Brain microvascular endothelial cell (primary cell): ENCODE measurements at regions not wholly inside any gene's neighbourhood (a gene's known extent, or its start where the extent isn't known, plus 50 kb on each side); places are given as distances from the start of the nearest gene placed in this dataset.

Experiments
- DNase-seq: peaks from one replicate; pipeline ENCODE4 v3.0.0-alpha.2; 2020
- H3K27ac ChIP-seq: fragments of 250-450 bp; sonication (Bioruptor Pico); 2 replicates; pipeline ENCODE4 v1.5.1; 2020; ENCODE audit warnings: mild to moderate bottlenecking, moderate library complexity
- H3K27me3 ChIP-seq: fragments of 250-450 bp; sonication (Bioruptor Pico); replicated peaks from 2 replicates; pipeline ENCODE4 v1.5.1; 2020; ENCODE audit warnings: mild to moderate bottlenecking
- H3K36me3 ChIP-seq: fragments of 250-450 bp; sonication (Bioruptor Pico); replicated peaks from 2 replicates; pipeline ENCODE4 v1.5.1; 2020; ENCODE audit warnings: mild to moderate bottlenecking
- H3K4me3 ChIP-seq: 2 replicates; pipeline ENCODE4 v1.5.1; 2011; ENCODE audit warnings: low read depth, mild to moderate bottlenecking, control low read depth, low read length, moderate library complexity
- in situ Hi-C: cut with HindIII; loops from 2 replicates; pipeline ENCODE4 v1.10.0; 2017; ENCODE audit warnings: low sequenced_read_pairs, low pct_ligation_motif_present
- TF ChIP-seq, protein P1 (sequence below): IDR thresholded peaks from 2 replicates; pipeline ENCODE4 v1.5.1; 2011; ENCODE audit warnings: low read depth, mild to moderate bottlenecking, moderate library complexity, low read length, control low read depth, inconsistent platforms; ENCODE audit errors: missing control alignments

DNA sequence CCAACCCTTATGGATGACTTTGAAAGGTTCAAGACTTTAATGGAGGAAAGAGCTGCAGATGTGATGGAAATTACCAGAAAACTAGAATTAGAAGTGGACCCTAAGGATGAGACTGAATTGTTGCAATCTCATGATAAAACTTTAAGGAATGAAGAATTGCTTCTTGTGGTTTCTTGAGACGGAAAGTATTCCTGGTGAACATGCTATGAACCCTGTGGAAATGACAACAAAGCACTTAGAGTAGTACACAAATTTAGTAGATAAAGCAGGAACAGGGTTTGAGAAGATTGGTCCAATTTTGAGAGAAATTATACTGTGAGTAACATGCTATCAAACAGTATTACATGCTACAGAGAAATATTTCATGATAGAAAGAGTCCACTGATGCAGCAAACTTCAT is 215.4 kb downstream of the OMA1 start:
- in situ Hi-C loops = no loop called here
- Histone ChIP-seq H3K27me3 (no peaks in the 10 kb centered on the region), H3K36me3 (no peaks in the 10 kb centered on the region), H3K4me3 (no peak overlapping the region), H3K27ac (no peak overlapping the region)
- DNase-seq = no peak
- TF ChIP-seq, protein P1, sequence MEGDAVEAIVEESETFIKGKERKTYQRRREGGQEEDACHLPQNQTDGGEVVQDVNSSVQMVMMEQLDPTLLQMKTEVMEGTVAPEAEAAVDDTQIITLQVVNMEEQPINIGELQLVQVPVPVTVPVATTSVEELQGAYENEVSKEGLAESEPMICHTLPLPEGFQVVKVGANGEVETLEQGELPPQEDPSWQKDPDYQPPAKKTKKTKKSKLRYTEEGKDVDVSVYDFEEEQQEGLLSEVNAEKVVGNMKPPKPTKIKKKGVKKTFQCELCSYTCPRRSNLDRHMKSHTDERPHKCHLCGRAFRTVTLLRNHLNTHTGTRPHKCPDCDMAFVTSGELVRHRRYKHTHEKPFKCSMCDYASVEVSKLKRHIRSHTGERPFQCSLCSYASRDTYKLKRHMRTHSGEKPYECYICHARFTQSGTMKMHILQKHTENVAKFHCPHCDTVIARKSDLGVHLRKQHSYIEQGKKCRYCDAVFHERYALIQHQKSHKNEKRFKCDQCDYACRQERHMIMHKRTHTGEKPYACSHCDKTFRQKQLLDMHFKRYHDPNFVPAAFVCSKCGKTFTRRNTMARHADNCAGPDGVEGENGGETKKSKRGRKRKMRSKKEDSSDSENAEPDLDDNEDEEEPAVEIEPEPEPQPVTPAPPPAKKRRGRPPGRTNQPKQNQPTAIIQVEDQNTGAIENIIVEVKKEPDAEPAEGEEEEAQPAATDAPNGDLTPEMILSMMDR = no peak

DNA sequence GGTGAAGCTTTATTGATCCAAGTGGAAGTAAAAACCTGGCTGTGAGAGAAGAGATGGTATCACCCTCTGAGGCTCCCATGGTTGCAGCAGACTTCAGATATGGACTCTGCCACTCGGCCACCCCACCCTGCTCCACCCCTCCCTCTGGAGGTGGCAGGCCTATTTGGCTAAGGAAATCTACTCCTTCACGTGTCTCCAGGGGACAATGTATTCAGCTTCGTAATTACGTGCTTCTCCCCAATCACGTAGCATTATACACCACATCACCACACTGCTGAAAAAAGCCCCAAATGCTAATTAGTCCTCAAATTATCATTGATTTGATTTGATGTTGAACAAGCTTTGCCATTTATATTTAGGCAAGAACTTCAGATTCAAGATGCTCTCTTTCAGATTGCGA is 220.7 kb downstream of the OMA1 start:
- Histone ChIP-seq H3K36me3 (no peaks in the 10 kb centered on the region), H3K27ac (no peak overlapping the region), H3K4me3 (no peak overlapping the region), H3K27me3 (no peaks in the 10 kb centered on the region)
- in situ Hi-C loops = no loop called here
- TF ChIP-seq, protein P1 = no peak
- no peak for DNase-seq

DNA sequence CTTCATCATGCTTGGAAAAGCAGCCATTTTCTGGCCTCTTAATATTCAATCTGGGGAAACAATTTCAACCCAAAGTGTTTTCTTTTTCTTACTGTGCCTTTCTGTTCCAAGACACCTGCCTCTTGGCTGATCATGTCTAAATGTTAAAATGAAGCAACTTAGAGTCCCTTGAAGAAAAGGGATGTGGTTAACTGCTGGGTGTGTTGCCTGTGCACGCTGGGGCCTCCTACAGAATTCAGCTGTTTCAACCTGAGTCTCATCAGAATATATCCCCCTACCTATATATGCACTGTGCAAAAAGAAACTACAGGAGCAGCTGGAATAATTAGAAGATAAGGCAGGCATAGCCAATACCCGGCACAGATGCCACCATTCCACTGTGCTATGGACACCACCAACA is 222.0 kb downstream of the OMA1 start:
- DNase-seq = no peak
- Histone ChIP-seq H3K27me3 (no peaks in the 10 kb centered on the region), H3K36me3 (no peaks in the 10 kb centered on the region), H3K4me3 (no peak overlapping the region), H3K27ac (no peak overlapping the region)
- TF ChIP-seq, protein P1 = no peak
- in situ Hi-C loops = no loop called here

DNA sequence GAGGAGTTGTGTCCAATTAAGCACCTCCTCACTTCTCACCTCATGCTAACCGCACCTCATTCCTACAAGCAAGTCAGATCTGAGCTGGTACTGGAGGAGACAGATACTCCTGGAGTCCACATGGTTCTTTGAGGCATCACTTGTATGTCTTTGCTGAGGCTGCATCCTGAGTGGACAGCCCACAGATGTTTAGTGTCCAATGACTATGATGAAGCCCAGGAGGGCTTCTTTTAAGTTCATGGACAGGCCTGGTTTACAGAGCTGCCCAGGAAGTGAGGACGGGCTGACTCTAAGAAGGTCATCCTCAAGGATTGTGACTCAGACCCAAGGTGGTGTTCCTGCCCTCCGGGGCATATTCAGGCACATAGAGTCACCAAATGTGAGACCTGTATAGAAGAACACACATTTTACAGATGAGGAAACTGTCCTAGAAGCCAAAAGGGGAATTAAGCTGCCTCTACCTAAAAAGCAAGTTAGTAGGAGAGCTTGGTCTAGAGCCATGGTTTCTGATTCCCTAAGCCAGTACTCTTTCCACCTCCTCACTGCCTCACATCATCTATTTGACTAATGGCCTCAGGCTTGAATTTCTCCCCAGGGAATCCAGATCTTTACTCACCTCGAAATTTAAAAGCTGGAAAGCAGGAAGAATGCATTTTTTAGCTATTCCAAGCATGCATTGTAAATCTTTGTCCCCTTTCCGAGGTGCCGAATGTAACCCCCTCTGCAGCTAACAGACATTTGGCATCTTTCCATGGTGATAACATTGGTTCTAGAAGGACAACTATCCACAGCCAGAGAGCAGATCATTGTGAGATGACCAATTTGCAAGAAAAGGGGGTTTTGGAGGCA is 228.1 kb downstream of the OMA1 start:
- in situ Hi-C loops = no loop called here
- Histone ChIP-seq H3K27ac (no peak overlapping the region), H3K27me3 (no peaks in the 10 kb centered on the region), H3K36me3 (no peaks in the 10 kb centered on the region), H3K4me3 (no peak overlapping the region)
- no peak for DNase-seq
- TF ChIP-seq, protein P1 = no peak

DNA sequence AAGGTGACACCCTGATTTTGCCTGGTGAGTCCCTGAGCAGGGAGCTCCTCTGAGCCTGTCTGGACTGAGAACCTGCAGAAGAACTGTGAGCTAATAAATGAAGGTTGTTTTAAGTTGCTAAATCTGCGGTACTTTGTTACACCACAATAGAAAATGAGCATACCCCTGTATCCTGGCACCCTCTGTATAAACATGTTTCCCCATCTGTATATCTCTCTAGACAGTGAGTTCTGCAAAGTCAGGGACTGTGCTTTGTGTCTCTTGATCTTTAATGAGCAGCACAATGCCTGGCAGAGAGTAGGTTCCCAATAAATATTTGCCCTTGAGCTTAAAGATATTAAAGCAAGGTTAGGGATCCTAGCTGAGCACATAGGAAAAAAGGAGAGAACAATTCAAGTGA is 228.8 kb downstream of the OMA1 start:
- DNase-seq = no peak
- TF ChIP-seq, protein P1 = no peak
- in situ Hi-C loops = no loop called here

DNA sequence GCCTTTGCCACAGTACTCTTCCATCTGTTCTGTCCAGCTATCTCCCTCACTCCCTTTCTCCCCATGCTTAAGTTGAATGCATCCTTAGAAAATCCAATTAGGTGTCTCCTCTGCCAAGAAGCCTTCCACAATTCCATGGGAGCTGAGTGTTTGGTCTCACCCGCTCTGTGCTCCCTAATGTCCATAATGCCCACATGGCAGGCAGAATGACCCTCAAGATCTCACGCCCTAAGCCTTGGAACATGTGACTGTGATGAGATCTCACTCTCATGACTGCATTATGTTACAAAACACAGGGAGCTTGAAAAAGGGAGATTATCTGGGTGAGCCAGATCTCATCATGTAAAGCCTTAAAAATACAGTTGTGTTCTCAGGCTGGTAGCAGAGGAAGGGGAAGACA is 229.4 kb downstream of the OMA1 start:
- no peak overlapping the region for H3K4me3 ChIP-seq
- no peaks in the 10 kb centered on the region for H3K36me3 ChIP-seq
- DNase-seq = no peak
- H3K27me3 ChIP-seq = no peaks in the 10 kb centered on the region
- H3K27ac ChIP-seq = no peak overlapping the region
- TF ChIP-seq, protein P1 = no peak
- in situ Hi-C loops = no loop called here

More for the DNA sequence above, 228.8 kb downstream of the OMA1 start:
- Histone ChIP-seq H3K36me3 (no peaks in the 10 kb centered on the region), H3K27ac (no peak overlapping the region), H3K27me3 (no peaks in the 10 kb centered on the region), H3K4me3 (no peak overlapping the region)
